Loucy (cell line): ENCODE measurements at regions not wholly inside any gene's neighbourhood (a gene's known extent, or its start where the extent isn't known, plus 50 kb on each side); places are given as distances from the start of the nearest gene placed in this dataset.

Experiments
- EZH2phosphoT487 ChIP-seq: fragments of 200-600 bp; IDR thresholded peaks from 2 replicates; pipeline ENCODE4 v1.6.1; 2018; ENCODE audit warnings: antibody characterized with exemption, mild to moderate bottlenecking, moderate library complexity, borderline replicate concordance
- TF ChIP-seq, protein P1 (sequence below): fragments of 200-600 bp; sonication (generic); conservative IDR thresholded peaks from 2 replicates; pipeline ENCODE4 v1.5.1; 2014; ENCODE audit warnings: mild to moderate bottlenecking, antibody characterized with exemption, low read length

DNA sequence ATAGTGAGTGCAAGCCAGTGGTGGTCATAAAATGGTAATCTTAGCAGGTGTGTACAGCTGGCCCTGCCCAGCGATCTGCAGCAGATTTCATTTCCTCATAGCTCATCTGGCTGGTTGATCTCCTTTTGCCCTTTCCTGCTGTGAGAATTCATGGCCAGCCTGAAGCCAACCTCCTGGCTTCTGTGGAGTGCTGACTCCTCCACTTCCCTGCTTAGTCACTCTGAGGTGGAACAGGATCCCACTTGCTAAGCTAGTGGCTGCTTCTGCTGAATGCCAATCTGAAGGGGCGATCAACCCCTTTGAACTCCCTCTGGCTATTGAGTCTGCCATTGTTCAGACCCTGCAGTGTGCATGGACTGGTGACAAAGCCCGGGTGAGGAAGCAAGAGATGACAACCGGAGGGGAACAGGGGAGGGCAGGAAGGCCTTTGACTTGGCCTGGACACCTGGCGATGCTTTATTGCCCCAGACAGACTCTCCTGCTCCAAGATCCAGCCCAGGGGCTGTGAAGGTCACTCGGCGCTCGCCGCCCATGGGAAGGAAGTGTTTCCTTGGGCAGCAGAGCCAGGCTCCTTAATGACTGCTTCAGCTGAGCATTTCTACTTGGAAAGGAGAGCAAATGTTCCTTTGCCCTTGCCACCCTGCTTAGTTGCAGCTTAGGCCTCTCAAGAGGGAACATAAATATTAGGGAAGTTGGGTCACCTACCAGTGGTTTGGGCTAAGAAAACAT lies 341.1 kb downstream of the ZSWIM6 start:
- TF ChIP-seq, protein P1, sequence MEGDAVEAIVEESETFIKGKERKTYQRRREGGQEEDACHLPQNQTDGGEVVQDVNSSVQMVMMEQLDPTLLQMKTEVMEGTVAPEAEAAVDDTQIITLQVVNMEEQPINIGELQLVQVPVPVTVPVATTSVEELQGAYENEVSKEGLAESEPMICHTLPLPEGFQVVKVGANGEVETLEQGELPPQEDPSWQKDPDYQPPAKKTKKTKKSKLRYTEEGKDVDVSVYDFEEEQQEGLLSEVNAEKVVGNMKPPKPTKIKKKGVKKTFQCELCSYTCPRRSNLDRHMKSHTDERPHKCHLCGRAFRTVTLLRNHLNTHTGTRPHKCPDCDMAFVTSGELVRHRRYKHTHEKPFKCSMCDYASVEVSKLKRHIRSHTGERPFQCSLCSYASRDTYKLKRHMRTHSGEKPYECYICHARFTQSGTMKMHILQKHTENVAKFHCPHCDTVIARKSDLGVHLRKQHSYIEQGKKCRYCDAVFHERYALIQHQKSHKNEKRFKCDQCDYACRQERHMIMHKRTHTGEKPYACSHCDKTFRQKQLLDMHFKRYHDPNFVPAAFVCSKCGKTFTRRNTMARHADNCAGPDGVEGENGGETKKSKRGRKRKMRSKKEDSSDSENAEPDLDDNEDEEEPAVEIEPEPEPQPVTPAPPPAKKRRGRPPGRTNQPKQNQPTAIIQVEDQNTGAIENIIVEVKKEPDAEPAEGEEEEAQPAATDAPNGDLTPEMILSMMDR = no peak
- TF ChIP-seq EZH2phosphoT487 = no peak
